Mesenchymal stem cell (in vitro differentiated cells and primary cell): ENCODE measurements at regions not wholly inside any gene's neighbourhood (a gene's known extent, or its start where the extent isn't known, plus 50 kb on each side); places are given as distances from the start of the nearest gene placed in this dataset.

Source experiments
- DNase-seq: peaks from one replicate; pipeline ENCODE4 v3.0.0-alpha.2; 2013
- H2AFZ ChIP-seq: one replicate; pipeline ENCODE4 v1.6.1; 2013; ENCODE audit warnings: low read depth, mild to moderate bottlenecking, control low read depth, inconsistent platforms, low read length, moderate library complexity
- H2AK5ac ChIP-seq: 2 replicates; pipeline ENCODE4 v1.6.1; 2013; ENCODE audit warnings: low read length, moderate library complexity, mild to moderate bottlenecking, inconsistent platforms; ENCODE audit not compliant: severe bottlenecking
- H2BK120ac ChIP-seq: one replicate; pipeline ENCODE4 v1.6.1; 2013; ENCODE audit warnings: low read depth, mild to moderate bottlenecking, inconsistent platforms, low read length, moderate library complexity
- H2BK12ac ChIP-seq, 2 experiments: one replicate each; pipeline ENCODE4 v1.6.1; 2013; ENCODE audit warnings: inconsistent platforms in 2 of 2, low read length in 2 of 2, mild to moderate bottlenecking in 2 of 2, moderate library complexity in 2 of 2, control low read depth in 1 of 2
- H2BK15ac ChIP-seq: one replicate; pipeline ENCODE4 v1.6.1; 2013; ENCODE audit warnings: mild to moderate bottlenecking, low read depth, inconsistent platforms; ENCODE audit not compliant: poor library complexity, severe bottlenecking
- H2BK5ac ChIP-seq: 2 replicates; pipeline ENCODE4 v1.6.1; 2013; ENCODE audit warnings: low read depth, mild to moderate bottlenecking, low read length, control low read depth, inconsistent platforms; ENCODE audit not compliant: poor library complexity, severe bottlenecking
- H3K14ac ChIP-seq, 2 experiments: one replicate each; pipeline ENCODE4 v1.6.1; 2013; ENCODE audit warnings: inconsistent platforms in 2 of 2, low read length in 2 of 2, control low read depth in 1 of 2, mild to moderate bottlenecking in 1 of 2, moderate library complexity in 1 of 2
- H3K18ac ChIP-seq, 2 experiments: one replicate each; pipeline ENCODE4 v1.6.1; 2013; ENCODE audit warnings: inconsistent platforms in 2 of 2, low read length in 2 of 2, control low read depth in 1 of 2, low read depth in 1 of 2, mild to moderate bottlenecking in 1 of 2
- H3K23ac ChIP-seq, 2 experiments: one replicate each; pipeline ENCODE4 v1.6.1; 2013; ENCODE audit warnings: inconsistent platforms in 2 of 2, low read length in 2 of 2, mild to moderate bottlenecking in 2 of 2, moderate library complexity in 2 of 2, control low read depth in 1 of 2
- H3K27ac ChIP-seq: 2 replicates; pipeline ENCODE4 v1.5.1; 2013; ENCODE audit warnings: mild to moderate bottlenecking, moderate library complexity, low read length, control low read depth, inconsistent platforms; ENCODE audit not compliant: poor library complexity, severe bottlenecking
- H3K27me3 ChIP-seq, 2 experiments: 2 replicates each; pipeline versions ENCODE4 v1.6.1 to v1.7.0; 2013; ENCODE audit warnings: low read length in 2 of 2, mild to moderate bottlenecking in 2 of 2, moderate library complexity in 2 of 2, control low read depth in 1 of 2, inconsistent platforms in 1 of 2; ENCODE audit not compliant: control insufficient read depth in 1 of 2, insufficient read depth in 1 of 2
- H3K36me3 ChIP-seq, 2 experiments: 2 replicates each; pipeline versions ENCODE4 v1.6.1 to v1.7.0; 2013; ENCODE audit warnings: low read length in 2 of 2, control low read depth in 1 of 2, inconsistent platforms in 1 of 2, low read depth in 1 of 2, mild to moderate bottlenecking in 1 of 2; ENCODE audit not compliant: insufficient read depth in 2 of 2, control insufficient read depth in 1 of 2
- H3K4ac ChIP-seq, 2 experiments: one replicate each; pipeline ENCODE4 v1.6.1; 2013; ENCODE audit warnings: inconsistent platforms in 2 of 2, low read length in 2 of 2, mild to moderate bottlenecking in 2 of 2, moderate library complexity in 2 of 2, control low read depth in 1 of 2, low read depth in 1 of 2
- H3K4me1 ChIP-seq: 2 replicates; pipeline ENCODE4 v1.6.1; 2013; ENCODE audit warnings: low read depth, low read length, control low read depth; ENCODE audit not compliant: control insufficient read depth, insufficient read depth
- H3K4me2 ChIP-seq: 2 replicates; pipeline ENCODE4 v1.6.1; 2013; ENCODE audit warnings: low read length, mild to moderate bottlenecking, inconsistent platforms; ENCODE audit not compliant: poor library complexity, severe bottlenecking
- H3K4me3 ChIP-seq, 2 experiments: 2 replicates each; pipeline versions ENCODE4 v1.5.1 to v1.7.0; 2013; ENCODE audit warnings: low read length in 2 of 2, mild to moderate bottlenecking in 2 of 2, control low read depth in 1 of 2, low read depth in 1 of 2; ENCODE audit not compliant: insufficient read depth in 1 of 2
- H3K79me1 ChIP-seq: replicated peaks from 2 replicates; pipeline ENCODE4 v1.6.1; 2013; ENCODE audit warnings: mild to moderate bottlenecking, control low read depth, low read length, inconsistent platforms; ENCODE audit not compliant: poor library complexity, severe bottlenecking
- H3K9ac ChIP-seq: 2 replicates; pipeline ENCODE4 v1.7.0; 2013; ENCODE audit warnings: mild to moderate bottlenecking, low read length, moderate library complexity
- H3K9me3 ChIP-seq: 2 replicates; pipeline ENCODE4 v1.7.0; 2013; ENCODE audit warnings: mild to moderate bottlenecking, low read length; ENCODE audit not compliant: control insufficient read depth
- H4K8ac ChIP-seq: one replicate; pipeline ENCODE4 v1.6.1; 2013; ENCODE audit warnings: inconsistent platforms, mild to moderate bottlenecking, low read length, moderate library complexity
- H4K91ac ChIP-seq: one replicate; pipeline ENCODE4 v1.6.1; 2013; ENCODE audit warnings: mild to moderate bottlenecking, low read length, inconsistent platforms
- WGBS: methylation state at CpG from one replicate; pipeline ENCODE4 v1.1.7; 2013; ENCODE audit warnings: mixed read lengths; 5-methylcytosine and 5-hydroxymethylcytosine counted together

GRCh38 chr20:40634891-40635290 is 54.1 kb downstream of the MAFB start:
- Histone ChIP-seq H3K27ac (no peak overlapping the region), H3K79me1 (no peaks in the 10 kb centered on the region), H4K8ac (no peak overlapping the region), H3K9ac (no peak overlapping the region), H2AFZ (no peak overlapping the region), H4K91ac (no peak overlapping the region), H3K4me1 (no peaks in the 10 kb centered on the region), H3K14ac (no peak overlapping the region), H3K4me2 (no peak overlapping the region), H3K9me3 (no peaks in the 10 kb centered on the region), H3K4ac (no peak overlapping the region), H2BK12ac (no peak overlapping the region), H3K36me3 (no peaks in the 10 kb centered on the region), H3K27me3 (peaks cover 0 to 20% of the 10 kb centered on the region in 2 experiments), H2BK15ac (no peak overlapping the region), H3K23ac (no peak overlapping the region), H2BK5ac (no peak overlapping the region), H3K4me3 (no peak overlapping the region), H2BK120ac (no peak overlapping the region), H3K18ac (no peak overlapping the region), H2AK5ac (no peak overlapping the region)
- DNase-seq: no peak
- WGBS: 72% methylated on average over 3 of the region's 3 CpGs

- Histone ChIP-seq H2BK5ac (no peak overlapping the region), H2BK120ac (no peak overlapping the region), H3K79me1 (no peaks in the 10 kb centered on the region), H3K9ac (no peak overlapping the region), H3K4me1 (no peaks in the 10 kb centered on the region), H3K36me3 (no peaks in the 10 kb centered on the region), H4K8ac (no peak overlapping the region), H4K91ac (no peak overlapping the region), H3K9me3 (no peaks in the 10 kb centered on the region), H3K18ac (no peak overlapping the region), H3K4me2 (no peak overlapping the region), H3K27ac (no peak overlapping the region), H3K14ac (no peak overlapping the region), H2AFZ (no peak overlapping the region), H2AK5ac (no peak overlapping the region), H3K27me3 (peaks cover 0 to 11% of the 10 kb centered on the region in 2 experiments), H2BK15ac (no peak overlapping the region), H3K4ac (no peak overlapping the region), H3K4me3 (no peak overlapping the region), H2BK12ac (no peak overlapping the region), H3K23ac (no peak overlapping the region)
- 83% methylated on average over 5 of the region's 5 CpGs for WGBS
- DNase-seq: no peak
Measured at GRCh38 chr20:40633123-40633850, 55.7 kb downstream of the MAFB start.

- Histone ChIP-seq H3K23ac (no peak overlapping the region), H3K4me2 (no peak overlapping the region), H2AK5ac (no peak overlapping the region), H3K27ac (no peak overlapping the region), H4K91ac (no peak overlapping the region), H4K8ac (no peak overlapping the region), H2BK15ac (no peak overlapping the region), H3K4me3 (no peak overlapping the region), H2BK12ac (no peak overlapping the region), H3K27me3 (peaks cover 0 to 6% of the 10 kb centered on the region in 2 experiments), H3K14ac (no peak overlapping the region), H3K9me3 (peaks cover under 1% of the 10 kb centered on the region), H2AFZ (no peak overlapping the region), H2BK120ac (no peak overlapping the region), H2BK5ac (no peak overlapping the region), H3K18ac (no peak overlapping the region), H3K4ac (no peak overlapping the region), H3K79me1 (no peaks in the 10 kb centered on the region), H3K4me1 (no peaks in the 10 kb centered on the region), H3K9ac (no peak overlapping the region), H3K36me3 (no peaks in the 10 kb centered on the region)
- 83% methylated on average over 9 of the region's 10 CpGs for WGBS
- no peak for DNase-seq
Measured at GRCh38 chr20:40632346-40632976, 56.6 kb downstream of the MAFB start.

GRCh38 chr20:40631119-40631631 is 57.9 kb downstream of the MAFB start:
- 80% methylated on average over 10 of the region's 10 CpGs for WGBS
- no peak overlapping the region for H3K27ac ChIP-seq
- no peak overlapping the region for H3K14ac ChIP-seq
- H2AFZ ChIP-seq: no peak overlapping the region
- no peak overlapping the region for H3K9ac ChIP-seq
- H3K27me3 ChIP-seq: peaks cover 0 to 6% of the 10 kb centered on the region in 2 experiments
- no peaks in the 10 kb centered on the region for H3K36me3 ChIP-seq
- H3K4me3 ChIP-seq: no peak overlapping the region
- no peaks in the 10 kb centered on the region for H3K4me1 ChIP-seq
- no peak overlapping the region for H2BK120ac ChIP-seq
- no peak overlapping the region for H3K4me2 ChIP-seq
- no peak overlapping the region for H3K23ac ChIP-seq
- H3K18ac ChIP-seq: no peak overlapping the region
- no peak overlapping the region for H4K91ac ChIP-seq
- no peak overlapping the region for H2BK5ac ChIP-seq
- no peak overlapping the region for H2BK15ac ChIP-seq
- no peak overlapping the region for H2AK5ac ChIP-seq
- no peaks in the 10 kb centered on the region for H3K79me1 ChIP-seq
- H4K8ac ChIP-seq: no peak overlapping the region
- H3K9me3 ChIP-seq: peaks cover 7% of the 10 kb centered on the region
- no peak overlapping the region for H3K4ac ChIP-seq
- no peak for DNase-seq
- no peak overlapping the region for H2BK12ac ChIP-seq
